ENCODE measurements at regions not wholly inside any gene's neighbourhood (a gene's known extent, or its start where the extent isn't known, plus 50 kb on each side); places are given as distances from the start of the nearest gene placed in this dataset.

GRCh38 chr2:103295591-103295990 lies 533.8 kb downstream of the TMEM182 start:
- Histone ChIP-seq H3K79me2 (ENCODE audit: control insufficient read depth, insufficient read depth, low read length) (no peaks in the 10 kb centered on the region), H3K4me3 (ENCODE audit: control insufficient read depth in 2 of 3, extremely low read depth in 1 of 3, insufficient read depth in 2 of 3, low read depth in 1 of 3, low read length in 3 of 3) (no peak overlapping the region), H3K4me1 (ENCODE audit: control insufficient read depth, extremely low read depth, insufficient read depth, low read length) (no peaks in the 10 kb centered on the region), H4K20me1 (ENCODE audit: control insufficient read depth, extremely low read depth, insufficient read depth, low read length) (no peaks in the 10 kb centered on the region), H3K4me2 (ENCODE audit: control insufficient read depth, extremely low read depth, insufficient read depth, low read depth, low read length) (no peak overlapping the region), H3K27ac (ENCODE audit: control insufficient read depth, insufficient read depth, low read length) (no peak overlapping the region), H3K9ac (ENCODE audit: control insufficient read depth, extremely low read depth, insufficient read depth, low read length) (no peak overlapping the region), H2AFZ (ENCODE audit: control insufficient read depth, low read length) (no peak overlapping the region), H3K36me3 (ENCODE audit: control insufficient read depth in 2 of 2, extremely low read depth in 1 of 2, insufficient read depth in 2 of 2, low read length in 2 of 2) (no peaks in the 10 kb centered on the region), H3K27me3 (ENCODE audit: control insufficient read depth, extremely low read depth, insufficient read depth, low read length) (no peaks in the 10 kb centered on the region), H3K9me1 (ENCODE audit: control insufficient read depth, extremely low read depth, insufficient read depth, low read length) (no peaks in the 10 kb centered on the region), H3K9me3 (ENCODE audit: control insufficient read depth, low read depth, low read length) (no peaks in the 10 kb centered on the region)
- FAIRE-seq, result no peak
- TF ChIP-seq CTCF (optimal IDR thresholded peaks at IDR 0.05 in 1 of 3, IDR thresholded peaks at IDR 0.05 in 1 of 3, conservative IDR thresholded peaks at IDR 0.05 in 1 of 3; ENCODE audit: extremely low read depth in 1 of 3, insufficient read depth in 2 of 3, low read length in 3 of 3) (no peak), EZH2 (IDR thresholded peaks at IDR 0.05; ENCODE audit: low read length) (no peak)
- DNase-seq (ENCODE audit: low read depth, low spot score), result no peak
- dilution Hi-C loops (cut with MboI; ENCODE audit: extremely low pct_ligation_motif_present, low sequenced_read_pairs), result no loop called here

GRCh38 chr2:103324671-103325070 lies 562.8 kb downstream of the TMEM182 start:
- no peak for FAIRE-seq
- Histone ChIP-seq H3K9me3 (ENCODE audit: control insufficient read depth, low read depth, low read length) (no peaks in the 10 kb centered on the region), H3K4me3 (ENCODE audit: control insufficient read depth in 2 of 3, extremely low read depth in 1 of 3, insufficient read depth in 2 of 3, low read depth in 1 of 3, low read length in 3 of 3) (no peak overlapping the region), H3K9me1 (ENCODE audit: control insufficient read depth, extremely low read depth, insufficient read depth, low read length) (no peaks in the 10 kb centered on the region), H4K20me1 (ENCODE audit: control insufficient read depth, extremely low read depth, insufficient read depth, low read length) (no peaks in the 10 kb centered on the region), H3K27me3 (ENCODE audit: control insufficient read depth, extremely low read depth, insufficient read depth, low read length) (no peaks in the 10 kb centered on the region), H3K4me1 (ENCODE audit: control insufficient read depth, extremely low read depth, insufficient read depth, low read length) (no peaks in the 10 kb centered on the region), H3K4me2 (ENCODE audit: control insufficient read depth, extremely low read depth, insufficient read depth, low read depth, low read length) (no peak overlapping the region), H3K27ac (ENCODE audit: control insufficient read depth, insufficient read depth, low read length) (no peak overlapping the region), H3K9ac (ENCODE audit: control insufficient read depth, extremely low read depth, insufficient read depth, low read length) (no peak overlapping the region), H2AFZ (ENCODE audit: control insufficient read depth, low read length) (no peak overlapping the region), H3K79me2 (ENCODE audit: control insufficient read depth, insufficient read depth, low read length) (no peaks in the 10 kb centered on the region), H3K36me3 (ENCODE audit: control insufficient read depth in 2 of 2, extremely low read depth in 1 of 2, insufficient read depth in 2 of 2, low read length in 2 of 2) (no peaks in the 10 kb centered on the region)
- TF ChIP-seq EZH2 (IDR thresholded peaks at IDR 0.05; ENCODE audit: low read length) (no peak), CTCF (optimal IDR thresholded peaks at IDR 0.05 in 1 of 3, IDR thresholded peaks at IDR 0.05 in 1 of 3, conservative IDR thresholded peaks at IDR 0.05 in 1 of 3; ENCODE audit: extremely low read depth in 1 of 3, insufficient read depth in 2 of 3, low read length in 3 of 3) (no peak)
- DNase-seq (ENCODE audit: low read depth, low spot score), result no peak
- dilution Hi-C loops (cut with MboI; ENCODE audit: extremely low pct_ligation_motif_present, low sequenced_read_pairs), result no loop called here
